HCEC 1CT (cell line): ENCODE measurements at regions not wholly inside any gene's neighbourhood (a gene's known extent, or its start where the extent isn't known, plus 50 kb on each side); places are given as distances from the start of the nearest gene placed in this dataset.

Source experiments
- DNase-seq: peaks from one replicate; pipeline ENCODE4 v3.0.0-alpha.2; 2017

DNA sequence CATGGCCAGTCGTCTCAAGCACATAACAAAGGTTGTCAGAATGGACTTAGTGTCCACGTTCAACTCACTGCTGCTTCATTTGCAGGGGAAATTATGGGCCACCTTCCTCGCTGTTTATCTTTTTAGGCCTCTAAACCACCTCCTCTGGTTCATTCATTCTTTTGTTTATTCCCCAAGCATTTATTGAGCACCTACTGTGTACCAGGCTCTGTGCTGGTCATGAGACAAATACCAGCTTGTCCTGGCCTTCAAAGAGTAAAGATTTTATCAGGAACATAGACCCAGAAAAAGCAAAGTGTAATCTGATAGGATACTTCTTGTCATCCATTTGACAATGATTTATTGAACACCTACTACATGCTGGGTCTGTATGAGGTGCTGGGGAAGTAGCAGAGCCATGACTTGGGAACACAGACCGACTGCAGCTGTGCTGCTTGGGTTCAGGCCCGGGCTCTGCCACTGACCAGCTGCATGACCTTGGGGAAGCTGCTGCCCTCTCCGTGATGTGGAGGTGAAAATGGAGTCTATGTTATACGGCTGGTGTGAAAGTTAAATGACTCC lies 63.4 kb upstream of the SLC6A6 start:
- DNase-seq: no peak

DNA sequence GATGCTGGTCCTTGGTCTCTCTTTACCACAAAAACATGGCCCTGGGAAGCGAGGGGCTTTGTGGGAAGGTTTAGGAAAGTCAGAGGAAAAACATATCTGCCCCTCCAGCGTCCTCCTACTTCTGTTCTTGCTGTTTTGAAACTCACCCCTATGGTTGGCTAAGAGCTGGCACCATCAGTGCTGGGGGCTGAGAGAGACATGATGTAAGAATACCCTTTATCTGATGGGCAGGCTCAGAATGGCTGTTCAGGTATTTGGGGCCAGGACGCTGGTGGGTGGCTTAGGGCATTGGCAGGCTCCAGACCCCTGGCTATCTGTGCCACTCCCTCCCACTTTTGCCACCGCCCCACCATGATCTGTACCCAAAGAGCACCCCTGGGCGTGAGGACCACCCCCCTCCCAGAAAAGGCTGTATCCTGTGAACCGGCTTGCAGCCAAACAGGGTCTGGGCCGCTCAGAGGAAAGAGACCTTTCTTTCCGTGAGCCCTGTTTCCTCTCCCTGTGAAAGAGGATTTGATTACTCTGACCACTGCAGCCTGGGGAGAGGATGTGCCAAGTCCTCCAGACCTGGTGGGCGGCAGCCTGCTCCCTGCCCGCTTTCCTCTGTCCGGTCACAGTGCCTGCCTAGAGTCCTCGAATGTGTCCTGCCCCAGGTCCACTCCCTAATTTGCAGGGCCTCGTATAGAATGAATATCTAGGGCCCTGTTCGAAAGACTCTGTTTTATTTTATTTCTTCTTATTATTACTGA lies 61.3 kb upstream of the SLC6A6 start:
- no peak for DNase-seq

DNA sequence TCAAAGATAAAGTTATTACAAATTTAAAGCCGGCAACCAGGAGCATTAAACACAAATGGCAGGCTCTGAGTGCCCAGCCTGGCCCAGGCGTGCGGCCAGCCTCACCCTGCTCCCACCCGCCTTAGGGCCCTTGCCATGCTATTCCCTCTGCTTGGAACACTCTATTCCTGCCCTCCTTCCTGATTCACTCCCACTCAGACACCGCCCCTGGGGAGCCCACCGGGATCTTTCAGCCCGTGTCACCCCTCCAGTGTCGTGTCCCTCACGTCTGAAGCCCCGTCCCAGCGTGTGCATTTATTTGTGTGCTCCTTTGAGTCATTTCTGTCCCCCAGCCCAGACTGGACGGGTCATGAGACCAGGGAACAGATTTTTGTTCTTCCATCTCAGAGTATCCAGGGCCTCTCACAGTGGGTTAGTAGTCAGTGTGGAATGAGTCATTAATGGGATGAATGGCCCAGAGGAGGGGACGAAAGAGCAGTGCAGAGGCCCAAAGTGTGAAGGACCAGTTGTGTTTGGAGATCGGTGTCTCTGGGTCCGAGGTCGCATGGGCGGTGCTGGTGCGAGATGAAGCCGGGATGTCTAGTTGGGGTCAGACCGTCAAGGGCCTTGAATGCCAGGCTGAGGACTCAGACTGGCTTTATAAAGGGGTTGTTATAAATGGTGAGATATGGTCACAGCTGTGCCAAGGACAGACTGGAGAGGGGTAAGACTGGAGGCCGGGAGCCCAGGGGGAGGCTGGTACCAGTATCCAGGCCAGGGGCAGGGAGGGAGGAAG lies 58.9 kb upstream of the SLC6A6 start:
- no peak for DNase-seq

DNA sequence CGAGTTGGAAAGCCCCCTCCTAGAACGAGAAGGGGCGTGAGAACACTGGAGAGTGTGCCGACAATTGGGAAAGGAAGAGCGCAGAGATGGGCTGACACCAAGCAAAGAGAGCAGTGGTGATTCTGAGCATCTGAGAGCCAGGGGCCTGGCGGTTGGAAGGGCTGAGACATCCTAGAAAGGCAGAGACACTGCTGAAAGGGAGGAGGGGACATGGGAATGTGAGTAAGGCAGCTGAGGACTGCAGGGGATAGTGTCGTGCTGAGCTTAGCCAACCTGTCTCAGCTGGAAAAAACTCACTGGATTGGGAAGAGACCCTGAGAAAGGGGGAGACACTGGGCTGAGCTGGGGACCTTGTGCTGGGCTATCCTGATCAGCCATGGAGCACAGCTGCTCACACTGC lies 58.1 kb upstream of the SLC6A6 start:
- DNase-seq: no peak

DNA sequence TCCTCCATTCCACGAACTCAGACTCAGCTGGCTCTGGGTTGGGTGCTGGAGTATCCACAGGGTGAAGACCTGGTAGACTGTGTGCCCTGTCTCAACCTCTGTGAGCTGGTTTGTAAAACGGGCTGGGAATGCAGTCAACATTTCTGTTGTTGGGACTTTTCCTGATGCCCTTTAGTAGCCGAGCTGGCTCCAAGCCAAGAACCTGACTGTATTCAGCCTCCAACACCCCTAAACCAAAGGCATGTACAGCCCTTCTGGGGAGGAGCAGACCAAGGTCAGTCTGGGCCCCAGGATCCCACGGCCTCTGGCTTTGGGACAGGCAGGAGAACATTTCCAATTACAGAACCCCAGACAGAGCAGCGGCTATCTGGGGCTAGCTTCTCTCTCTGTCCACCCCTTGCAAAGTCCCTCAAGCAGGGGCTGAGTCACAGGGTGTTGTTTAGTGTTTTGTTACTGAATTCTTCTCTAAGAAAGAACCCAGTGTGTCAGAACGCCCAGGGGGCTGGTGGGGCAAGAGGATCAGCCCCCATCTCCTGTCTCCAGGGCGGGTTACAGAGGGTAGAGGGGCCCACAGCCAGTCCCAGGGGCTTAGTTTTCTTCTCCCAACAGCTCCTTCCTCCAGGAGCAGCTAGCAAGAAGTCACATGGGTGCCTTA lies 56.8 kb upstream of the SLC6A6 start:
- no peak for DNase-seq

DNA sequence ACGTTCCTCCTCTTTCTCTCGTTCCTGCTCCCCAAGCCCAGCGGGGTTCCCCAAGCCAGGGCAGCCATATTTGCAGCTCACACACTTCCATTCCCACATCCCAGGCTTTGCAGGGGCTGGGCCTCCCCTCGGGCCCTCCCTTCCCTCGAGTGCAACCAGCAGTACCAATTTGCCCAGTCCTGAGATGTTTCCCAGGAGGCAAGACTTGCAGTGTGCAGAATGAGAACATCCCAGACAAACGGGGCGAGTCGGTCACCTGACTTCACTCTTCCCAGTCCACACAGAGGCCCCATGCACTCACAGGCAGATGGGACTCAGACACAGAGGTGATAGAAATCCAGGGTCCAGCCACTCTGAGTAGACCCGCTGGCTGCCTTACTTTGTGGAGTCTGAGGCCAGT lies 56.2 kb upstream of the SLC6A6 start:
- DNase-seq: no peak

DNA sequence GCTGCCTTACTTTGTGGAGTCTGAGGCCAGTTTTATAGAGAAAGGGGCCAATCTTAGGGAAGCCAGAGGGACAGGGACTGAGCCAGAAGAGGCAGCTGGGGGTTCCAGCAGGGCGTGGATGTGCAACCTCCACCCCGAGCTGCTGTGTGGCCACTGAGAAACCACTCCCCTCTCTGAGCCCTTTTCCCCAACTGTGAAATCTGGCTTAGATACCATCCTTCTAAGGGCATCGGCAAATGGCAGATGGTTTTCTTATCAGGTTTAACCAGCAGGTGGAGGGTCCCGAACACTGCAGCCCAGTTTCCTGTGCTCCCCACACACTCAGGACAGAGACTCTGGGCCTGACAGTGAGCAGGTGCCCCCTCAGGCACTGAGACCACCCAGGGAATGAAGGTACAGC lies 55.8 kb upstream of the SLC6A6 start:
- no peak for DNase-seq

DNA sequence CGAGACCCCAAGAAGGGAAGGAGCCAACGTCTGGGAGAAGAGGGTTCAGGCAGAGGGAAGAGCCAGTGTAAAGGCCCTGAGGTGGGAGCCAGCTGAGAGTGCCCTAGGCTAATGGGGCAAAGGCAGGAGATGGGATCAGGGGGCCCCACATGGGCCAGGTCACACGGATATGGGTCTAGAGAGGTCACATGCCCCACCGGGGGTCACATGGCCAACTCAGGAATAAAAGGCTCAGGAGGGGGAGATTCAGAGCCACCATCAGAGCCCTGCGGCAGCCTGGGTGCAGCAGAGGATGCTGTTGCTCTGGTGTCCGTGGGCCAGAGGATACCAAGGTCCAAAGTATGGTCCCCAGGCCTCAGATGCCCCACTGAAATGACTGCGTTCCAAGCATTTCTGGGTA lies 55.3 kb upstream of the SLC6A6 start:
- DNase-seq: no peak

DNA sequence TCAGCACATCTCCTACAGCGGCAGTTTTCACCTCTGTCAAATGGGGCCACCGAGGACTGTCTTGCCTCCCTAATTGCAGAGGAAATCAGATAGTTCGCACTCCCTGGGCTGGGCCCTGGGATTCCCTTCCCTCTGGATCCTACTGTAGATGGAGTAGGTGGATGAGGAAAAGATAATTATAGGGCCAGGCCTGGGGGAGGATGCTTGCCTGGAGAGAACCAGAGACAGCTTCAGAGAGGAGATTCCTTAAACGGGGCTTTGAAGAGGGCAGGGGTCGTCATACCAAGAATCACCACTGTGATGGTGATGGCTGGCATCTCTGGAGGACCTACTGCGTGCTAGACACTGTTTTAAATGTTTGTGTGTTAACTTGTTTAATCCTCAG lies 50.8 kb upstream of the SLC6A6 start:
- DNase-seq: no peak

DNA sequence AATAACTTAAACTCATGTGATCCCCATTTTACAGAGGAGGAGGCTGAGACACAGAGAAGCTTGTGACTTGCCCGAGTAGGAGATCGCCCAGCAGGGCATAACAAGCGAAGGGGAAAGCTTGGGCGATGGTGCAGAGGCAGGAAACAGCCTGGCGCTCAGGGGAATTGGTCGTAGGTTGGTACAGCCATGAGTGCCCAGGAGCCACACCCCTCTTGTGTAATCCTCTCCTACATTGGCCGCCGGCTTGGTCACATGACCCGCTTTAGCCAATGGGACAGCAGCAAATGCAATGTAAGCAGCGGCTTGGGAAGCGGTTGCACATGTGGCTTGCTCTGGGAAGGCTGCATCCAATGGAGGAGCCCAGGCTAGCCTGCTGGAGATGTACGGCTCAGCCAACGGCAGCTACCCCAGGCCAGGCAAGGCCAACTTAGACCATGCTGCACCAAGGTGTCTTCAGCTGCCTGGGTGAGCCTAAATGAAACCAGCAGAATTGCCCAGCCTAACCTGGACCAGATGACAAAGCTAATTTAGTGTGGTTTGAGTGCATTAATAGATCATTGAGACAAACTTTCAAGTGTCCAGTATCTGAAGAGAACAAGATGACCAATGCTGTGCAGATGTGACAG lies 50.3 kb upstream of the SLC6A6 start:
- DNase-seq: no peak
